Natural killer cell (primary cell): ENCODE measurements at regions not wholly inside any gene's neighbourhood (a gene's known extent, or its start where the extent isn't known, plus 50 kb on each side); places are given as distances from the start of the nearest gene placed in this dataset.

ENCODE experiments used
- ATAC-seq, 3 donors: fragments of 150-1000 bp in 2 of 3; fragments of 200-7000 bp in 1 of 3; cut with Tn5 transposase; 1 replicate in 1 of 3; 2 replicates in 2 of 3; pipeline ENCODE4 v1.10.0; 2021; ENCODE audit warnings: mild to moderate bottlenecking in 2 of 3, moderate library complexity in 2 of 3
- DNase-seq, 2 donors: peaks; one replicate each; pipeline versions ENCODE4 v3.0.0 to v3.0.0-alpha.2; 2013 to 2021; ENCODE audit warnings: mixed read lengths in 1 of 2
- H3K27ac ChIP-seq: one replicate; pipeline ENCODE4 v1.5.1; 2013; ENCODE audit warnings: mild to moderate bottlenecking, low read length
- H3K27me3 ChIP-seq: one replicate; pipeline ENCODE4 v1.6.1; 2013; ENCODE audit warnings: low read length; ENCODE audit not compliant: control insufficient read depth, insufficient read depth
- H3K36me3 ChIP-seq: one replicate; pipeline ENCODE4 v1.6.1; 2013; ENCODE audit warnings: low read length; ENCODE audit not compliant: control insufficient read depth, insufficient read depth
- H3K4me1 ChIP-seq: one replicate; pipeline ENCODE4 v1.6.1; 2013; ENCODE audit warnings: low read length; ENCODE audit not compliant: control insufficient read depth, insufficient read depth
- H3K4me3 ChIP-seq: one replicate; pipeline ENCODE4 v1.5.1; 2013; ENCODE audit warnings: low read length
- H3K9me3 ChIP-seq: one replicate; pipeline ENCODE4 v1.6.1; 2013; ENCODE audit warnings: low read length; ENCODE audit not compliant: control insufficient read depth, insufficient read depth
- H3K27ac Mint-ChIP-seq, 2 donors: one replicate each; pipeline ENCODE4 v1.8.0; 2022; ENCODE audit warnings: mild to moderate bottlenecking in 2 of 2, mixed read lengths in 2 of 2, moderate library complexity in 1 of 2
- H3K27me3 Mint-ChIP-seq, 2 donors: one replicate each; pipeline ENCODE4 v1.8.0; 2022; ENCODE audit warnings: low read depth in 2 of 2, mixed read lengths in 2 of 2
- H3K36me3 Mint-ChIP-seq: one replicate; pipeline ENCODE4 v1.8.0; 2022; ENCODE audit warnings: mixed read lengths
- H3K4me1 Mint-ChIP-seq, 2 donors: one replicate each; pipeline ENCODE4 v1.8.0; 2022; ENCODE audit warnings: mixed read lengths in 2 of 2
- H3K4me3 Mint-ChIP-seq: one replicate; pipeline ENCODE4 v1.8.0; 2022; ENCODE audit warnings: mild to moderate bottlenecking, moderate library complexity, mixed read lengths
- H3K9me3 Mint-ChIP-seq, 2 donors: one replicate each; pipeline ENCODE4 v1.8.0; 2022; ENCODE audit warnings: mixed read lengths in 2 of 2
- WGBS: methylation state at CpG from one replicate; pipeline ENCODE4 v1.1.7; 2013; ENCODE audit warnings: missing lambda C conversion rate; ENCODE audit not compliant: insufficient coverage; 5-methylcytosine and 5-hydroxymethylcytosine counted together
- intact Hi-C: fragments of 100-400 bp; cut with micrococcal nuclease; formaldehyde crosslinking; loops from one replicate; pipeline ENCODE4 v1.14.2; 2022
- TF ChIP-seq, protein P1 (sequence below): fragments of 200-600 bp; IDR thresholded peaks from one replicate; pipeline ENCODE4 v1.8.0; 2022; ENCODE audit warnings: antibody characterized with exemption

DNA sequence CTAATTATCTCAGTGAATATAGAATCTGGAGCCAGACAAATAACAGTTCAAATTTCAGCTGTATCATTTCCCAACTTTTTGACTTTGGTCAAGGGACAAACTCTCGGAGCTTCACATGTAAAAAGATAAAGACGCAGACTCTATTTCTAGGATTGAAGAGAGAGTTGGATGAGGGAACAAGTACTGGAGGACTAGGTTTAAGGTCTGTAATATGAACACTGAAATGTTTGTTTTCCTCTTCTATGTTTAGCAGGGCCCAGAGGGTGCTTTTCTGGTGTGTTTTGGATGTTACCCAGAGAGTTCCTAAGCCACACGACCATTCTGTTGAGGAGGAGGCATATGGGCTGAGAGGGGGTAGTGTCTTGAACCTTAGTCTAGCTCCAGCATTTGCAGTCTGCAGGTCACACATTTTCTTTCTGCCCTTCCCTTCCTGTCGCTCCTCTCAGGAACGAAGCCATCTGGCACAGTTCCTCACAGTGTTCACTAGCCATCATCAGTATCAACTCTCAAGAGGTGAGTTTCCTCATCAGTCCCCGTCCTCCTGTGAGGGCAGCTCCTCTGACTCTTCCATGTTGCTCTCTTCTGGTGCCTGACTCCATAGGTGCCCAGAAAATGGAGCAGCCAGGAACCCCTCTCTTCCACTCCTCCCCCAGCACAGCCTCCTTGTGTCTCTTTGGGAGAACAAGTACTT is 250.1 kb downstream of the SQOR start:
- Histone ChIP-seq H3K27ac (no peak overlapping the region), H3K4me1 (no peaks in the 10 kb centered on the region), H3K4me3 (no peak overlapping the region), H3K27me3 (no peaks in the 10 kb centered on the region), H3K36me3 (no peaks in the 10 kb centered on the region), H3K9me3 (peaks cover 2% of the 10 kb centered on the region)
- ATAC-seq (no peak), DNase-seq (no peak)
- no peaks in the 10 kb centered on the region for H3K27me3 Mint-ChIP-seq
- no peak overlapping the region for H3K27ac Mint-ChIP-seq
- peaks cover 7% of the 10 kb centered on the region in 2 donors for H3K9me3 Mint-ChIP-seq
- intact Hi-C loops = no loop called here
- H3K36me3 Mint-ChIP-seq = no peaks in the 10 kb centered on the region
- TF ChIP-seq, protein P1, sequence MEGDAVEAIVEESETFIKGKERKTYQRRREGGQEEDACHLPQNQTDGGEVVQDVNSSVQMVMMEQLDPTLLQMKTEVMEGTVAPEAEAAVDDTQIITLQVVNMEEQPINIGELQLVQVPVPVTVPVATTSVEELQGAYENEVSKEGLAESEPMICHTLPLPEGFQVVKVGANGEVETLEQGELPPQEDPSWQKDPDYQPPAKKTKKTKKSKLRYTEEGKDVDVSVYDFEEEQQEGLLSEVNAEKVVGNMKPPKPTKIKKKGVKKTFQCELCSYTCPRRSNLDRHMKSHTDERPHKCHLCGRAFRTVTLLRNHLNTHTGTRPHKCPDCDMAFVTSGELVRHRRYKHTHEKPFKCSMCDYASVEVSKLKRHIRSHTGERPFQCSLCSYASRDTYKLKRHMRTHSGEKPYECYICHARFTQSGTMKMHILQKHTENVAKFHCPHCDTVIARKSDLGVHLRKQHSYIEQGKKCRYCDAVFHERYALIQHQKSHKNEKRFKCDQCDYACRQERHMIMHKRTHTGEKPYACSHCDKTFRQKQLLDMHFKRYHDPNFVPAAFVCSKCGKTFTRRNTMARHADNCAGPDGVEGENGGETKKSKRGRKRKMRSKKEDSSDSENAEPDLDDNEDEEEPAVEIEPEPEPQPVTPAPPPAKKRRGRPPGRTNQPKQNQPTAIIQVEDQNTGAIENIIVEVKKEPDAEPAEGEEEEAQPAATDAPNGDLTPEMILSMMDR = no peak
- no peaks in the 10 kb centered on the region for H3K4me1 Mint-ChIP-seq
- H3K4me3 Mint-ChIP-seq = no peak overlapping the region
- 78% methylated on average over 6 of the region's 6 CpGs for WGBS

DNA sequence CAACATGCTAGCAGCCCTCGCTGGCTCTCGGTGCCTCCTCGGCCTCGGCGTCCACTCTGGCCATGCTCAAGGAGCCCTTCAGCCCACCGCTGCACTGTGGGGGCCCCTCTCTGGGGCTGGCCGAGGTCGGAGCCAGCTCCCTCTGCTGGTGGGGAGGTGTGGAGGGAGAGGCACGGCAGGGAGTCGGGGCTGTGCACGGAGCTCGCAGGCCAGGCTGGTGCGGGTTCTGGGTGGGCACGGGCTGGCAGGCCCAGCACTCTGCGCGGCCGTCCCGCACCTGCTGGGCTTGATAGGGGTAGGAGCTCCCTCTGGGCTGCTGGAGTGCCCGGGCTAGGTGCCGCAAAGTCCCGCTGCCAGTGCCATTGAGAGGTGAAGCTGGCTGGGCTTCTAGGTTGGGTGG is 251.0 kb downstream of the SQOR start:
- no peak overlapping the region for H3K4me3 ChIP-seq
- H3K27ac ChIP-seq = no peak overlapping the region
- no peaks in the 10 kb centered on the region for H3K36me3 Mint-ChIP-seq
- 93% methylated on average over 21 of the region's 21 CpGs for WGBS
- no peaks in the 10 kb centered on the region for H3K27me3 Mint-ChIP-seq
- no peaks in the 10 kb centered on the region for H3K4me1 ChIP-seq
- no peak overlapping the region for H3K27ac Mint-ChIP-seq
- no peaks in the 10 kb centered on the region for H3K4me1 Mint-ChIP-seq
- intact Hi-C loops = no loop called here
- H3K27me3 ChIP-seq = no peaks in the 10 kb centered on the region
- peaks cover 2% of the 10 kb centered on the region for H3K9me3 ChIP-seq
- TF ChIP-seq, protein P1 = no peak
- DNase-seq = no peak
- H3K4me3 Mint-ChIP-seq = no peak overlapping the region
- ATAC-seq = no peak
- no peaks in the 10 kb centered on the region for H3K36me3 ChIP-seq
- peaks cover 7% of the 10 kb centered on the region in 2 donors for H3K9me3 Mint-ChIP-seq

DNA sequence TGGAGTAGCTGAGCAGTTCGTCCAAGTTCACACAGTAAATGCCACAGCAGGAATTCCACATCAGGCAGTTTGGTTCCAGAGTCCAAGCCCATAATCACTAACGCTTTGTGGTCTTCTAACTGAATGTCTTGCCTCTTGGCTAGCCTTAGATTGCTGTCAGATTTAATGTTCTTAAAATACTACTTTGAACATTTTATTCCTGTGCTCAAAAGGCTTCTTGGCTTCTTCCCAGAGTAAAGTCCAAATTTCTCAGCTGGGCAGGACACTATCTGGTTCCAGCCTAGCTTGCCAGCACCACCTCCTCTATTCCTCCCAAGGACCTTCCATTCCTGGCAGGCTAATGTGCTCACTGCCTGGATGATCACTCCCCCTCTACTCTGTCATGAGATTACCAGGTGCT is 256.9 kb downstream of the SQOR start:
- no peaks in the 10 kb centered on the region for H3K4me1 Mint-ChIP-seq
- H3K4me3 ChIP-seq = no peak overlapping the region
- H3K36me3 ChIP-seq = no peaks in the 10 kb centered on the region
- H3K27ac ChIP-seq = no peak overlapping the region
- no peak overlapping the region for H3K27ac Mint-ChIP-seq
- no peaks in the 10 kb centered on the region for H3K9me3 ChIP-seq
- intact Hi-C loops = no loop called here
- H3K4me3 Mint-ChIP-seq = no peak overlapping the region
- TF ChIP-seq, protein P1 = no peak
- no peaks in the 10 kb centered on the region for H3K4me1 ChIP-seq
- ATAC-seq (no peak), DNase-seq (no peak)
- peaks cover 5 to 7% of the 10 kb centered on the region in 2 donors for H3K9me3 Mint-ChIP-seq
- no peaks in the 10 kb centered on the region for H3K36me3 Mint-ChIP-seq
- WGBS = 55% methylated on average over 2 of the region's 2 CpGs
- H3K27me3 ChIP-seq = no peaks in the 10 kb centered on the region
- H3K27me3 Mint-ChIP-seq = peaks cover 0 to 4% of the 10 kb centered on the region in 2 donors

DNA sequence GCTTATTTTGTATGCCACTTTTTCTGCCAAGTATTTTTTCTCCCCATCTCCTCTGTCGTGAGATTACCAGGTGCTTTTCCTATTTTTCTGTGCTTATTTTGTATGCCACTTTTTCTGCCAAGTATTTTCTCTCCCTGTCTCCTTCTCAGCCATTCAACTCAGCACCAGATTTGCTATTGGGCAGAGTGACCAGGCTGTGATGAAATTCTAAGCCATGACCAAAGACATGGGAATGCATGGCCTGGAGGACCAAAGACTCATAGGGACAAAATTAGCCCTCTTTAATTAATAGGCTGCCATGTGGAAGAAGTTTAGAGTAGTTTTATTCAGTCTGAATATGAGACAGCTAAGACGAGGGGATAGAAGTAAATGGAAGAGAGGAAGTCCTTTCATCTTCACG is 257.4 kb downstream of the SQOR start:
- no peak for ATAC-seq
- no peak overlapping the region for H3K4me3 Mint-ChIP-seq
- H3K4me1 Mint-ChIP-seq = no peaks in the 10 kb centered on the region
- Histone ChIP-seq H3K27me3 (no peaks in the 10 kb centered on the region), H3K27ac (no peak overlapping the region), H3K4me1 (no peaks in the 10 kb centered on the region), H3K36me3 (no peaks in the 10 kb centered on the region), H3K9me3 (no peaks in the 10 kb centered on the region), H3K4me3 (no peak overlapping the region)
- intact Hi-C loops = no loop called here
- WGBS = 77% methylated on average over 3 of the region's 3 CpGs
- TF ChIP-seq, protein P1 = no peak
- peaks cover 0 to 4% of the 10 kb centered on the region in 2 donors for H3K27me3 Mint-ChIP-seq
- peaks cover 2 to 4% of the 10 kb centered on the region in 2 donors for H3K9me3 Mint-ChIP-seq
- no peaks in the 10 kb centered on the region for H3K36me3 Mint-ChIP-seq
- no peak for DNase-seq
- H3K27ac Mint-ChIP-seq = no peak overlapping the region
